ENCODE measurements at regions not wholly inside any gene's neighbourhood (a gene's known extent, or its start where the extent isn't known, plus 50 kb on each side); places are given as distances from the start of the nearest gene placed in this dataset.
A peak's percentile ranks its signal among the peaks of the same experiment; 100 is the strongest.

- TF ChIP-seq USF1 (CRISPR knock-in tag; IDR thresholded peaks at IDR 0.05), result no peak
- no peak for TF ChIP-seq ARID4B (CRISPR knock-in tag; IDR thresholded peaks at IDR 0.05; ENCODE audit: borderline replicate concordance)
- TF ChIP-seq GTF2I (CRISPR knock-in tag; conservative IDR thresholded peaks at IDR 0.05), result no peak
- TF ChIP-seq OVOL2 (CRISPR knock-in tag; IDR thresholded peaks at IDR 0.05; ENCODE audit: borderline replicate concordance), result no peak
Observed at GRCh38 chr10:55212051-55212450, 411.0 kb upstream of the PCDH15 start (continued).

- ATAC-seq (no peak), DNase-seq (ENCODE audit: low spot score) (no peak)
- H3K9me3 Mint-ChIP-seq, result peaks cover 18% of the 10 kb centered on the region
- no peak overlapping the region for H3K27ac Mint-ChIP-seq
- peaks cover 2% of the 10 kb centered on the region for H3K4me1 Mint-ChIP-seq
- TF ChIP-seq TCF7 (CRISPR knock-in tag; IDR thresholded peaks at IDR 0.05; ENCODE audit: low read depth), result no peak
- TF ChIP-seq HMGA2 (CRISPR knock-in tag; IDR thresholded peaks at IDR 0.05), result peak; percentile 93
- TF ChIP-seq OVOL2 (CRISPR knock-in tag; IDR thresholded peaks at IDR 0.05; ENCODE audit: borderline replicate concordance), result no peak
- CTCF ChIA-PET, result no interaction called here
- no peaks in the 10 kb centered on the region; the same call in 1 of the 2 replicates for H3K36me3 Mint-ChIP-seq
- no peaks in the 10 kb centered on the region for H3K27me3 Mint-ChIP-seq (ENCODE audit: low read depth)
- POLR2A ChIA-PET, result no interaction called here
- no peak overlapping the region for H3K4me3 Mint-ChIP-seq
Observed at GRCh38 chr10:55203874-55204273, 402.8 kb upstream of the PCDH15 start.

- TF ChIP-seq MLX (CRISPR knock-in tag; IDR thresholded peaks at IDR 0.05), result no peak
- TF ChIP-seq ATF1 (CRISPR knock-in tag; IDR thresholded peaks at IDR 0.05), result no peak
- no peak for TF ChIP-seq RELA (CRISPR knock-in tag; IDR thresholded peaks at IDR 0.05; ENCODE audit: borderline replicate concordance)
- no peak for TF ChIP-seq E2F5 (CRISPR knock-in tag; IDR thresholded peaks at IDR 0.05)
- no peak for TF ChIP-seq NR2C2 (CRISPR knock-in tag; IDR thresholded peaks at IDR 0.05)
- TF ChIP-seq SMAD4 (CRISPR knock-in tag; IDR thresholded peaks at IDR 0.05), result no peak
- TF ChIP-seq EMX1 (CRISPR knock-in tag; IDR thresholded peaks at IDR 0.05), result no peak
- TF ChIP-seq ZNF263 (CRISPR knock-in tag; IDR thresholded peaks at IDR 0.05; ENCODE audit: low read depth), result no peak
- no peak for TF ChIP-seq ATF6 (CRISPR knock-in tag; IDR thresholded peaks at IDR 0.05)
- no peak for TF ChIP-seq MXD4 (CRISPR knock-in tag; IDR thresholded peaks at IDR 0.05; ENCODE audit: borderline replicate concordance)
- no peak for TF ChIP-seq ZMAT4 (CRISPR knock-in tag; IDR thresholded peaks at IDR 0.05)
- no peak for TF ChIP-seq FOXP1 (CRISPR knock-in tag; IDR thresholded peaks at IDR 0.05; ENCODE audit: borderline replicate concordance)
- no peak for TF ChIP-seq ZNF219 (CRISPR knock-in tag; IDR thresholded peaks at IDR 0.05; ENCODE audit: borderline replicate concordance)
- H3K36me3 Mint-ChIP-seq, result peaks cover 2% of the 10 kb centered on the region
- no peaks in the 10 kb centered on the region for H3K4me1 Mint-ChIP-seq
- POLR2A ChIA-PET, result no interaction called here
- no peaks in the 10 kb centered on the region for H3K27me3 Mint-ChIP-seq (ENCODE audit: low read depth)
- no peak overlapping the region for H3K4me3 Mint-ChIP-seq
- H3K9me3 Mint-ChIP-seq, result peaks cover 22% of the 10 kb centered on the region
- no peak overlapping the region for H3K27ac Mint-ChIP-seq
- CTCF ChIA-PET, result no interaction called here
- ATAC-seq, result no peak
- no peak for DNase-seq (ENCODE audit: low spot score)
Observed at GRCh38 chr10:55203319-55203718, 402.3 kb upstream of the PCDH15 start.

All from WTC11 (cell line).